DOHH2 (cell line): ENCODE measurements at regions not wholly inside any gene's neighbourhood (a gene's known extent, or its start where the extent isn't known, plus 50 kb on each side); places are given as distances from the start of the nearest gene placed in this dataset.

ENCODE experiments used
- H3F3A ChIP-seq: fragments of 200-600 bp; sonication (generic), shearing (Covaris generic); 2 replicates; pipeline ENCODE4 v1.6.0; 2016; ENCODE audit warnings: antibody characterized with exemption, mild to moderate bottlenecking; ENCODE audit not compliant: control insufficient read depth, insufficient read depth
- H3K27ac ChIP-seq: fragments of 200-600 bp; sonication (generic); 2 replicates; pipeline ENCODE4 v1.5.1; 2014; ENCODE audit warnings: low read depth, mild to moderate bottlenecking, low read length, moderate library complexity
- H3K27me3 ChIP-seq: fragments of 200-600 bp; sonication (generic); 2 replicates; pipeline ENCODE4 v1.6.1; 2014; ENCODE audit warnings: mild to moderate bottlenecking, low read length, mixed read lengths; ENCODE audit not compliant: control insufficient read depth
- H3K36me3 ChIP-seq: fragments of 200-600 bp; sonication (generic); 2 replicates; pipeline ENCODE4 v1.6.1; 2014; ENCODE audit warnings: mild to moderate bottlenecking, low read length, moderate library complexity, mixed read lengths; ENCODE audit not compliant: control insufficient read depth
- H3K4me1 ChIP-seq: fragments of 200-600 bp; sonication (generic); 2 replicates; pipeline ENCODE4 v1.6.1; 2014; ENCODE audit warnings: mild to moderate bottlenecking, low read length, mixed read lengths; ENCODE audit not compliant: control insufficient read depth
- H3K4me2 ChIP-seq: fragments of 200-600 bp; sonication (generic); 2 replicates; pipeline ENCODE4 v1.6.0; 2014; ENCODE audit warnings: mild to moderate bottlenecking, low read length, moderate library complexity
- H3K4me3 ChIP-seq: fragments of 200-600 bp; sonication (generic); 2 replicates; pipeline ENCODE4 v1.5.1; 2014; ENCODE audit warnings: mild to moderate bottlenecking, low read length, mixed read lengths
- H3K79me2 ChIP-seq: fragments of 200-600 bp; sonication (generic); 2 replicates; pipeline ENCODE4 v1.6.1; 2014; ENCODE audit warnings: mild to moderate bottlenecking, low read length, mixed read lengths; ENCODE audit not compliant: control insufficient read depth
- H3K9me2 ChIP-seq: fragments of 200-600 bp; sonication (generic); replicated peaks from 2 replicates; pipeline ENCODE4 v1.6.1; 2014; ENCODE audit warnings: mild to moderate bottlenecking, low read length, mixed read lengths; ENCODE audit not compliant: control insufficient read depth
- H3K9me3 ChIP-seq: fragments of 200-600 bp; sonication (generic); 2 replicates; pipeline ENCODE4 v1.6.1; 2014; ENCODE audit warnings: antibody characterized with exemption, low read length, mixed read lengths; ENCODE audit not compliant: control insufficient read depth, insufficient read depth
- H4K20me1 ChIP-seq: fragments of 200-600 bp; sonication (generic); 2 replicates; pipeline ENCODE4 v1.6.0; 2014; ENCODE audit warnings: low read depth, mild to moderate bottlenecking, antibody characterized with exemption, low read length, moderate library complexity; ENCODE audit not compliant: control insufficient read depth, insufficient read depth
- CTCF ChIP-seq: fragments of 200-600 bp; sonication (generic); IDR thresholded peaks from one replicate; pipeline ENCODE4 v1.5.1; 2014; ENCODE audit warnings: antibody characterized with exemption, mild to moderate bottlenecking, low read depth, low read length; ENCODE audit not compliant: poor library complexity, severe bottlenecking
- EZH2phosphoT487 ChIP-seq: fragments of 200-600 bp; sonication (generic); IDR thresholded peaks from 2 replicates; pipeline ENCODE4 v1.6.1; 2017; ENCODE audit warnings: borderline replicate concordance, mild to moderate bottlenecking, antibody characterized with exemption, low read length, moderate library complexity, mixed read lengths

DNA sequence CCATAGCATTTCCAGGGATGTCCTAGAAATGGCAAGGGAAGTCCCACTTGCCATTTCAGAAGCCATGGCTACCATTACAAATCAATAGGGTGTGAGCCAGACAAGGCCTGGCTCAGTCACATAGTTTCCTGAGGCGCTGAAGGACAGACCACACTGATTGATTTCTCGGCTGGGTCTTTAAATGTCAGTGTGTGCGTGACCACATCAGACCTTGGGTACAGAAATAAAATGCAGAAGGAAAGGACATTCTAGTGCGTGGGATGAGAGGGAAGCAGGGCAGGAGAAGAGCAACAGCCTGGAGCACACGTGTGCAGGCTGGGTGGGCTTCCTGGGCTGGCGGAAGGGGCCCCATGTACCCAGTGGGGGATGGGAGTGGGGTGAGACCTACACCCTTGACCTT, 58.7 kb upstream of the LYRM9 start:
- H3K9me3 ChIP-seq, result no peaks in the 10 kb centered on the region
- H3K79me2 ChIP-seq, result no peaks in the 10 kb centered on the region
- H3K36me3 ChIP-seq, result no peaks in the 10 kb centered on the region
- H3K9me2 ChIP-seq, result no peaks in the 10 kb centered on the region
- TF ChIP-seq CTCF (no peak), EZH2phosphoT487 (no peak)
- H4K20me1 ChIP-seq, result no peaks in the 10 kb centered on the region
- no peak overlapping the region for H3K4me3 ChIP-seq
- peaks cover 8% of the 10 kb centered on the region for H3K27me3 ChIP-seq
- peaks cover 10% of the 10 kb centered on the region for H3K4me1 ChIP-seq
- no peak overlapping the region for H3K27ac ChIP-seq
- H3F3A ChIP-seq, result no peaks in the 10 kb centered on the region
- no peak overlapping the region for H3K4me2 ChIP-seq

DNA sequence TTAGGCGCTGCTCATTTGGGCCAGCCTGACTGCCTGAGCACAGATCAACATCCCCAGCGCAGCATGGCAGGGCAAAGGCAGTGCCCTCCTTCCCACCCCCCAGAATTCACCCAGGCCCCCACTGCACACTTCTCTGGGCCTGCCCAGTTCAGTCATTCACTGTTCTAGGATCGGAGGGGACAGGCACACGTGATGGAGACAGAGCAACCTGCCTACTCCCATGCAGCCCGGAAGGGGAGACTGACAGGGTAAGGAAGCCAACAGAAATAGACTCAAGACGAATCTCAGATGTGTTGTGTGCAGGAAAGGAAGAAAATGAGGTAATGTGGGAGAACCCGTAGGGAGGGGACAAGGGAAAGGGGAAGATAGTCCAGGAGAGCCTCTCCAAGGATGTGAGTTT, 59.2 kb upstream of the LYRM9 start:
- H4K20me1 ChIP-seq, result no peaks in the 10 kb centered on the region
- no peak for TF ChIP-seq EZH2phosphoT487
- TF ChIP-seq CTCF, result no peak
- no peaks in the 10 kb centered on the region for H3K36me3 ChIP-seq
- H3K9me3 ChIP-seq, result no peaks in the 10 kb centered on the region
- H3K27me3 ChIP-seq, result peaks cover 8% of the 10 kb centered on the region
- no peak overlapping the region for H3K4me3 ChIP-seq
- H3K4me2 ChIP-seq, result no peak overlapping the region
- no peaks in the 10 kb centered on the region for H3K79me2 ChIP-seq
- no peaks in the 10 kb centered on the region for H3K9me2 ChIP-seq
- no peak overlapping the region for H3K27ac ChIP-seq
- no peaks in the 10 kb centered on the region for H3F3A ChIP-seq
- peaks cover 5% of the 10 kb centered on the region for H3K4me1 ChIP-seq

DNA sequence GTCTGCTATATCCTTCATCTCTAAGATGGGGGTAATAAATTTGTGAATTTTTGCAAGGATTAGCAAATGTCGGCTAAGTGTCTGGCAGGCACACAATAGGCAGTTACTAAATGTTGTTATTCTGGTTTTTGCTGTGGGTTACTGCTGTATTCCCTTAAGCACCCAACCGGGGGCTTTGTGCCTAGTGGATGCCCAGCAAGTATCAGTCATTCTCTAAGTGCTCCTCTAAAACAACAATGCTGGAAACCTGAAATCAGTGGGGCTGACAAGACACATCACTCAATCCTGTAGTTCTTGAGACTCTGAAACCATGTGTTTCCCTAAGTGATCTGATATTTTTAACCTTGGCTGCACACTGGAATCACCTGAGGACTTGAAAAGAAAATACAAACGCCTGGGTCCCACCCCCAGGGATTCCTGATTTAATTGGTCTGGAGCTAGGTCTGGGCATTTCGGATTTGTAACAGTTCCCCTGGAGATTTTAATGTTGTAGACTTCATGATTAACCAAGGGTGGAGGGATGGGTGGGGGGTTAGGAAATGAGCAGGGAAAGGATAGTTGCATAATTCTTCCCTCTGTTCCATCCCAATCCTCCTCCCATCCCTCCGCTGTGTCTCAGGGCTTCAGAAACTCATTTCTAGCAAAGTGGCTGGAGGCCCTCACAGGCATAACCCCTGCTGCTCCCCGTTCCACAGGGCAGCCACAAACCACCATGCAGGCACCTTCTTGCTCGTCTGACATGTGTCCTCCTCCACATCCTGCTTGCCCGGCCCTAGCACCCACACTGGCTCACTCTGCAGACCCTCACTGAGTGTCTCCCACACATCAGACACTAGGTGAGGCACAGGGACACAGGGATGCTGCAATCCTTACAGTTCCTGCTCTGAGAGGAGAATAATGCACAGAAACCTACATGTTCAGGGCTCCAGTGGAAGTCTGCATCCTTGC, 61.7 kb upstream of the LYRM9 start:
- H3K4me2 ChIP-seq, result no peak overlapping the region
- no peaks in the 10 kb centered on the region for H3F3A ChIP-seq
- no peaks in the 10 kb centered on the region for H4K20me1 ChIP-seq
- peaks cover 5% of the 10 kb centered on the region; the same call in 1 of the 2 replicates for H3K4me1 ChIP-seq
- H3K9me2 ChIP-seq, result no peaks in the 10 kb centered on the region
- H3K36me3 ChIP-seq, result no peaks in the 10 kb centered on the region
- no peaks in the 10 kb centered on the region for H3K79me2 ChIP-seq
- no peak overlapping the region for H3K27ac ChIP-seq
- no peak overlapping the region for H3K4me3 ChIP-seq
- no peaks in the 10 kb centered on the region for H3K9me3 ChIP-seq
- peaks cover 8% of the 10 kb centered on the region for H3K27me3 ChIP-seq
- no peak for TF ChIP-seq CTCF
- TF ChIP-seq EZH2phosphoT487, result no peak
